ENCODE measurements at regions not wholly inside any gene's neighbourhood (a gene's known extent, or its start where the extent isn't known, plus 50 kb on each side); places are given as distances from the start of the nearest gene placed in this dataset.

DNA sequence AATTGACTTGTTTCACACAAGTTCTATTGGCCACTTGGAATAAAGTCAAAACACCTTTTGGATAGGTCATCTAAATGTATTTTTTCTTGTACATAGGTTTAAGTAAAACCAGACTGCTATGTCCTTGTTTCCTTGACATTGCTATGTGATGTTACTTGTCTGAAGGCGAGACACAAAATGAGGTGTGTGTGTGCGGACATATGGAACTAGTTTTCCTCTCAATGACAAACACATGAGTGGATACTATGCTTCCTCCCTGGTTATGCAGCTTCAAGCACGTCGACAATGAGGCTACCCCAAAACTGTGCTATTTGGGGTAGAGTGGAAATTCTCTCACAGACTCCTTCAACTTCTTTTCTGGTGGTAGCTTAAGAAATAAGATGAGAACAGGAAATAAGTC, 276.8 kb downstream of the GAS1 start:
- Histone ChIP-seq H3K9me3 (ENCODE audit: low read length) (no peaks in the 10 kb centered on the region), H2AFZ (ENCODE audit: low read depth, low read length) (no peak overlapping the region), H3K4me2 (ENCODE audit: low read length) (no peak overlapping the region), H3K27ac (ENCODE audit: low read length) (no peak overlapping the region), H4K20me1 (ENCODE audit: insufficient read depth) (no peaks in the 10 kb centered on the region), H3K36me3 (ENCODE audit: insufficient read depth, low read length) (no peaks in the 10 kb centered on the region), H3K9ac (ENCODE audit: low read length) (no peak overlapping the region), H3K79me2 (replicated peaks; ENCODE audit: insufficient read depth, low read length) (no peaks in the 10 kb centered on the region), H3K4me3 (ENCODE audit: low read length) (no peak overlapping the region), H3F3A (ENCODE audit: insufficient read depth, low read length, poor library complexity, severe bottlenecking) (no peaks in the 10 kb centered on the region), H3K27me3 (ENCODE audit: insufficient read depth, low read depth, low read length) (no peaks in the 10 kb centered on the region), H3K9me2 (ENCODE audit: insufficient read depth, low read length) (no peaks in the 10 kb centered on the region)
- TF ChIP-seq RAD21 (conservative IDR thresholded peaks at IDR 0.05) (no peak), TAF1 (IDR thresholded peaks at IDR 0.05; ENCODE audit: low read depth) (no peak), MXI1 (conservative IDR thresholded peaks at IDR 0.05; ENCODE audit: poor library complexity, severe bottlenecking) (no peak), CTCF (IDR thresholded peaks at IDR 0.05; ENCODE audit: poor library complexity, severe bottlenecking) (no peak), EP300 (conservative IDR thresholded peaks at IDR 0.05; ENCODE audit: poor library complexity, severe bottlenecking) (no peak), EZH2 (IDR thresholded peaks at IDR 0.05; ENCODE audit: borderline replicate concordance, insufficient read depth, low read length, poor library complexity, severe bottlenecking) (no peak), SMC3 (conservative IDR thresholded peaks at IDR 0.05; ENCODE audit: poor library complexity) (no peak), REST (IDR thresholded peaks at IDR 0.05; ENCODE audit: borderline replicate concordance) (no peak), POLR2AphosphoS5 (IDR thresholded peaks at IDR 0.05) (no peak)

- H3K4me2 ChIP-seq (ENCODE audit: low read length): no peak overlapping the region
- no peak overlapping the region for H2AFZ ChIP-seq (ENCODE audit: low read depth, low read length)
- H3K4me3 ChIP-seq (ENCODE audit: low read length): no peak overlapping the region
- H3K9me2 ChIP-seq (ENCODE audit: insufficient read depth, low read length): no peaks in the 10 kb centered on the region
- H3K36me3 ChIP-seq (ENCODE audit: insufficient read depth, low read length): no peaks in the 10 kb centered on the region
- no peaks in the 10 kb centered on the region for H3K79me2 ChIP-seq (replicated peaks; ENCODE audit: insufficient read depth, low read length)
- H3K9ac ChIP-seq (ENCODE audit: low read length): no peak overlapping the region
- H4K20me1 ChIP-seq (ENCODE audit: insufficient read depth): no peaks in the 10 kb centered on the region
- H3K27me3 ChIP-seq (ENCODE audit: insufficient read depth, low read depth, low read length): no peaks in the 10 kb centered on the region
- TF ChIP-seq MXI1 (conservative IDR thresholded peaks at IDR 0.05; ENCODE audit: poor library complexity, severe bottlenecking) (no peak), RAD21 (conservative IDR thresholded peaks at IDR 0.05) (no peak), TAF1 (IDR thresholded peaks at IDR 0.05; ENCODE audit: low read depth) (no peak), SMC3 (conservative IDR thresholded peaks at IDR 0.05; ENCODE audit: poor library complexity) (no peak), EP300 (conservative IDR thresholded peaks at IDR 0.05; ENCODE audit: poor library complexity, severe bottlenecking) (no peak), REST (IDR thresholded peaks at IDR 0.05; ENCODE audit: borderline replicate concordance) (no peak), POLR2AphosphoS5 (IDR thresholded peaks at IDR 0.05) (no peak), CTCF (IDR thresholded peaks at IDR 0.05; ENCODE audit: poor library complexity, severe bottlenecking) (no peak), EZH2 (IDR thresholded peaks at IDR 0.05; ENCODE audit: borderline replicate concordance, insufficient read depth, low read length, poor library complexity, severe bottlenecking) (no peak)
- H3K27ac ChIP-seq (ENCODE audit: low read length): no peak overlapping the region
- no peaks in the 10 kb centered on the region for H3F3A ChIP-seq (ENCODE audit: insufficient read depth, low read length, poor library complexity, severe bottlenecking)
- H3K9me3 ChIP-seq (ENCODE audit: low read length): no peaks in the 10 kb centered on the region
Measured at GRCh38 chr9:86670076-86670475, 277.2 kb downstream of the GAS1 start.

Measured in neural cell (in vitro differentiated cells).